ENCODE measurements at regions not wholly inside any gene's neighbourhood (a gene's known extent, or its start where the extent isn't known, plus 50 kb on each side); places are given as distances from the start of the nearest gene placed in this dataset.
"Not testable (repeated sequence)": the region's sequence is repeated elsewhere in the genome, so short reads cannot be mapped to it uniquely, and the experiment has no call there.

DNA sequence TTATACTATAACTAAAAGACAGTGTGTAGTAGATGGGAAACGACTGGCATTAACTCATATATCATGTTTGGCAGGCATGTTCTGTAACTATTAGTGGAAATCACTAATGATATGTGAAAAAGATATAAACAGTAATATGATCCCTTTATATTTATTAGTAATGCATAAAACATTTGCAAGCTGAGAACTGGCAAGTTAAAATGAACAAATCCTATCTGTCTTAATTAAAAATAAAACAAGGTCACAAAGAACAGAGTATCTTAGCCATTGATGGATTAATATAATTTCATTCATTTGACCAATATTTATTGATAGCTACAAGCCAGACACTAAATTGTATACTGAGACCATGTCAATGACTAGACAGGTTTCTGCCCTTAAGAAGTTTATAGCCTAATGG is 154.5 kb downstream of the CRPPA start:
- no peak for DNase-seq (ENCODE audit: low read depth in 2 of 2)

DNA sequence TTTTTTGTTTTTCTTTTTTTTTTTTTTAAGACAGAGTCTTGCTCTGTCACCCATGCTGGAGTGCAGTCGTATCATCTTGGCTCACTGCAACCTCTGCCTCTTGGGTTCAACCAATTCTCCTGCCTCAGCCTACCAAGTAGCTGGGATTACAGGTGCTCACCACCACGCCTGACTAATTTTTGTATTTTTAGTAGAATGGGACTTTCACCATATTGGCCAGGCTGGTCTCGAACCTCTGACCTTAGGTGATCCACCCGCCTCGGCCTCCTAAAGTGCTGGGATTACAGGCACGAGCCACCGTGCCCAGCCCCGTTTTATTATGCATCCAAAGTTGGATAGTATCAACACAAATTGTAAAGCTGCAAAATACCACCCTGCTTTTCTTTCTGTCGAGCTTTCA is 154.9 kb downstream of the CRPPA start:
- not testable (repeated sequence) for DNase-seq (ENCODE audit: low read depth in 2 of 2)

DNA sequence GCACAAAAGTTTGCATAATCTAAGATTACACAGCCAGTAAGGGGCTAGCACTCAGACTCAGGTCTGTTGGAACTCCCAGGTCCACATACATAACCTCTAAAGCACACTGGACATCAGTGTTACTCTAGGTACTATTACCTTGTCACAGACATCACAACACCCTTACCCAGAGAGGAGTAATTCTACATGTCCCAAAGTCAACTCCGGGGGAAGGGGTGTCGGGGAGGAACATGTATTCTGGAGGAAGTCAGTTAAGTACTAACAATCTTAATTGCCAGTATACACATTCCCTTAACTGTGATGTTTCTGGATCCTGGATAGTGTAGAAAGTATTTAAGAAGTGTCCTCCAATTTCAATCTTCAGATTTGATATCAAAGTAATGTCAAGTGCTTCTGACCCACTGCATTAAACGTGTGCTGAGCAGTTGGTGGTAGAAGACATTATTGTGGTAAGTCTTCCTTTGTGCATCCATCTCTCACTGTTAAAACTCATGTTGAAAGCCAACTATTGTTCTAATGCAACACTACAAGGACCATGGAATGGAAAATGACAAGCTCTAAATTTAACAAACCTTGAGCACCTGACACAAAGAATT is 155.4 kb downstream of the CRPPA start:
- DNase-seq (ENCODE audit: low read depth in 2 of 2) = no peak

DNA sequence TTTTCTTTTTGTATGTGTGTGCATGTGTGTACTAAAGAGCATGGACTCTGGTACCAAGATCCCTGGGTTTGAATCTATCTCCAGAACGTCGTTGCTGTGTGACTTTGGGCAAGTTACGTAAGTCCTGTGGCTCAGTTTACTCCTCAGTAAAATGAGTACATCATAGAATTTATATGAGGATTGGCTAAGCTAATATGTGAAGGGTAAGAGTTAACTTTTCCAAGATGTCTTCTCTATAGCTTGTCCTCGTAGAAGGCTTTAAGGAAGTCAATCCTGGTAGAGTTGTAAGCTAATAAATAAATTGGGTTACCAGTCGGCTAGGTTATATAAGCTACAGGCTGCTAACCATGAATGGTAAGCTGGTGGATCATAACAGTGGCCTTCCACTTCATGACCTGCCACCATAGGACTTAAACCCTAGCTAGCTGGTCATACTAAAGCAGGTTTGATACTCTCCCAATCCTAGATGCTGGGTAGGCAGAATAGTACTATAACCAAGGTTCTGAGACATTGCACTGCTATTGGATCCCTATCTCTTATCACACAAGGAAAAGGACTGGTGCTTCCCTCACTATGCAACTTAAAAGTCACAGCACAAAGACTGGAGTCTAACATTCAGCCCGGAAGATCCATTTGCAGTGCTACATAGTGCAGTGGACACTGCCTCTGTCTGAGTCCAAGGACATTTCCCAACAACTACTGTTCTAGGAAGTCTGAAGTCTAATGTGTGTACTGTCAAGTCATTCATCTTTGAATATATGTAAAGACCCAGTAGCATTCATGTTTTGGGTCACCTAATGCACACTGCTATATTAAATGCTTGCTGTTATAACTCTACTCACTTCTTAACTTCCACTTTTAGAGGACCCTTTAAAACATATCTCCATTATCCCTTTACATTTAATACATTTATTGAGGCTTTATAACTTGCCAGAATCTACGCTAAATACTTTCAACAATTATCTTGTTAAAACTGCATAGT is 156.2 kb downstream of the CRPPA start:
- DNase-seq (ENCODE audit: low read depth in 2 of 2) = no peak

DNA sequence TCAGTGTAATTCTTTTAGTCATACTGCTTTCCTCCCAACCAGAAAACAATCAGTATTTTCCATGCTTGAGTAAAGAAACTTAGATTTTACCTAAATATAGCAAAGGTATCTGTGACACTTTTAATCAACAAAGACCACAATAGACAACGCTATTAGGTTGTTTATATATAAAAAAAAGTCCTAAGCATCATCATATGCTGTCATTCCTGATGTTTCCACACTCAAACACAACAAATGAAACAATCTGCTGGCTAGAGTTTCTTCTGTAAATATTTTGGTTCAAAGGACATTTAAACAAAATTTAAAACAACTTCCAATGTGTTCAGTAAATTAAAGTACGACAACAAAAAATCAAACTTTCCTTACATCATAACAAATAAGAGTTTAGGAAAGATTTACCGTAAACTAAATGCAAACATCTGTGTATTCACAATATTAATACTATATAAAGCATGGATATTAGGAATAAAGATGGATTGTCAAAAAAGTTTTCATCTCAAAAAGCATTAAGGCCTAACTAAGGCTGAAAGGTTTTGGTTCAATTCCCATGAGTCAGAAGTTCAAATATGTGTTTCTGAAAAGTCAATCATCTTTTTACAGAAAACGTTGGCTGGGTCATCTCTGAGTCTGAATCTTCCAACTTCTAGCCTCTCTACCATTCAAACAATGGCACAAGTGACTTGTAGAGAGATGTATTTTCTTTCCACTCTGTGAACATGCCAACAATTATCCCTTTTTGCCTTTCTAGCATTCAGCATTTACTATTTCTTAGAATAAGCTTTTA is 157.1 kb downstream of the CRPPA start:
- no peak for DNase-seq (ENCODE audit: low read depth in 2 of 2)

DNA sequence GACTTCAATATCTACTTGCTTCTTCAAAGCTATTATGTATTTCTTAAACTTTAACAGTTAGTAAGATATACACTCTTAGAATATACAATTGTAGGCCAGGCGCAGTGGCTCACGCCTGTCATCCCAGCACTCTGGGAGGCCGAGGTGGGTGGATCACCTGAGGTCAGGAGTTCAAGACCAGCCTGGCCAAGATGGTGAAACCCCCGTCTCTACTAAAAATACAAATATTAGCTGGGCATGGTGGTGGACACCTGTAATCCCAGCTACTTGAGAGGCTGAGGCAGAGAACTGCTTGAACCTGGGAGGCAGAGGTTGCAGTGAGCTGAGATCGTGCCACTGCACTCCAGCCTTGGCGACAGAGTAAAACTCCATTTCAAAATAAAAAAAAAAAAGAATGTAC is 158.0 kb downstream of the CRPPA start:
- not testable (repeated sequence) for DNase-seq (ENCODE audit: low read depth in 2 of 2)

DNA sequence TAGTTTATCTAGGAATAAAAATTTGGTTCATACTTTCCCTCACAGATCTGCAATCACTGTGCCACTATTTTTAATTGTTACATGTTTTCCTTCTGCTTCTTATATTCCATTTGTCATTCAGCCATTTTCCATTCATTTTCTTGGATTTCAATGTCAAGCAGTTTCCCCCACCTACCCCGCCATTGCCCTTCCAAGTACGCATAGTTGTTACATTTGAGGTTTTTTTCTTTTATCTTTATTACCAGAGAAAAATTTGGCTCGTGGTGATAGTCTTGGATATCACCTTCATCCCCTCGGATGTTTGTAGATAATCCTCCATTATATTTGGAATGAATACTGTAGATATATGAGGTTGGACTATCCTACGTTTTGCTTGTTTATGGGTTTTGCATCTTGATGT is 159.7 kb downstream of the CRPPA start:
- DNase-seq (ENCODE audit: low read depth in 2 of 2) = no peak

DNA sequence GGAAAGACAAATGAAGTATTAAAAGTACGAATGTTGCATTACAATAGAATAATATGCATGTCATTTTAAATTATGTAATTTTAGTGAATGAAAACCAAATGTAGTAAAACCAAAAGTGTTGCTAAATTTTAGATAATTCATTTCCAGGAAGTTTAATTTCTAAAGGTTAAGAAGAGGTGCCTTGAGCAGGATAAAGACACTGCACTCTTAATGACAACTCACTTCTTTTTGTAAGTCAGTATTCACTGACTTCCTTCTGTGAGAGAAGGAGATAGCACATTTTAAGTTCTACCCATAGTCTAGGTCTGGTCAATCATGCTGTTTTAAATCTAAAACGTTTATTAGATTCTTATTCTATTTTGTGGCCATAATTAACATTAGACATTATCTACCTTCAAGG is 160.2 kb downstream of the CRPPA start:
- no peak for DNase-seq (ENCODE audit: low read depth in 2 of 2)

DNA sequence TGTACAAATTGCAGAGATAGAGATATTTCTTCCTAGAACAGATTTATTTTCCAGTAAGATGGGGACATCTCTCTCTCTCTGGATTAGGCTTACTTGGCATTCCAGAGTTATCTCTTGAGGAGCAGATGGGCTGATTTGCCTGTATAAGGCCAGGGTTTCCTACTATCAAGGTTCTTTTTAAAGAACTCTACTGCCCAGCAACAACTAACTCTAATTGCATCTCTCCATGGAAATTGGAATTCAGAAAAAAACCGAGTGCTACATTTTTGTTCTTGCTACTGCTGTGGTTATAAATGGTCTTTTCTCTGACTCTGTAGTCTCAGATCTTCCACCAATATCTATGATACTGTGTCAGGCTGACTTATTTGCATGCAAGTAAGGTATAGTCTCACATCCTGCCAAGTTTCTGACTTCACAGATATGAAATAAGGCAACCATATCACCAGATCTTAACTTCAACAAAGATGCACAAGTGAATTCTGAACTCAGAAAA is 161.1 kb downstream of the CRPPA start:
- no peak for DNase-seq (ENCODE audit: low read depth in 2 of 2)

DNA sequence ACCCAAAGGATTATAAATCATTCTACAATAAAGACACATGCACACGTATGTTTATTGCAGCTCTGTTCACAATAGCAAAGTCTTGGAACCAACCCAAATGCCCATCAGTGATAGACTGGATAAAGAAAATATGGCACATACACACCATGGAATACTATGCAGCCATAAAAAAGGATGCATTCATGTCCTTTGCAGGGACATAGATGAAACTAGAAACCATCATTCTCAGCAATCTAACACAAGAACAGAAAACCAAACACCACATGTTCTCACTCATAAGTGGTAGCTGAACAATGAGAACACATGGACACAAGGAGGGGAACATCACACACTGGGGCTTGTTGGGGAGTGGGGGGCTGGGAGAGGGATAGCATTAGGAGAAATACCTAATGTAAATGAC is 164.9 kb downstream of the CRPPA start:
- DNase-seq (ENCODE audit: low read depth in 2 of 2) = not testable (repeated sequence)

DNA sequence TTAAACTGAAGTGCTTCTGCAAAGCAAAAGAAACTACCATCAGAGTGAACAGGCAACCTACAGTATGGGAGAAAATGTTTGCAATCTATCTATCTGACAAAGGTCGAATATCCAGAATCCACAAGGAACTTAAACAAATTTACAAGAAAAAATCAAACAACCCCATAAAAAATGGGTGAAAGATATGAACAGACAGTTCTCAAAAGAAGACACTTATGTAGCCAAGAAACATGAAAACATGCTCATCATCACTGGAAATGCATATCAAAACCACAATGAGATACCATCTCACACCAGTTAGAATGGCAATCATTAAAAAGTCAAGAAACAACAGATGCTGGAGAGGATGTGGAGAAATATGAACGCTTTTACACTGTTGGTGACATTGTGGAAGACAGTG is 165.4 kb downstream of the CRPPA start:
- DNase-seq (ENCODE audit: low read depth in 2 of 2) = not testable (repeated sequence)

DNA sequence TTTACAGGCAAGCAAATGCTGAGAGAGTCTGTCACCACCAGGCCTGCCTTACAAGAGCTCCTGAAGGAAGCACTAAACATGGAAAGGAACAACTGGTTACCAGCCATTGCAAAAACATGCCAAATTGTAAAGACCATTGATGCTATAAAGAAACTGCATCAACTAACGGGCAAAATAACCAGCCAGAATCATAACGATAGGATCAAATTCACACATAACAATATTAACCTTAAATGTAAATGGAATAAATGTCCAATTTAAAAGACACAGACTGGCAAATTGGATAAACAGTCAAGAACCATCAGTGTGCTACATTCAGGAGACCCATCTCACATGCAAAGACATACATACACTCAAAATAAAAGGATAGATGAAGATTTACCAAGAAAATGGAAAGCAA is 170.7 kb downstream of the CRPPA start:
- DNase-seq (ENCODE audit: low read depth in 2 of 2) = not testable (repeated sequence)

DNA sequence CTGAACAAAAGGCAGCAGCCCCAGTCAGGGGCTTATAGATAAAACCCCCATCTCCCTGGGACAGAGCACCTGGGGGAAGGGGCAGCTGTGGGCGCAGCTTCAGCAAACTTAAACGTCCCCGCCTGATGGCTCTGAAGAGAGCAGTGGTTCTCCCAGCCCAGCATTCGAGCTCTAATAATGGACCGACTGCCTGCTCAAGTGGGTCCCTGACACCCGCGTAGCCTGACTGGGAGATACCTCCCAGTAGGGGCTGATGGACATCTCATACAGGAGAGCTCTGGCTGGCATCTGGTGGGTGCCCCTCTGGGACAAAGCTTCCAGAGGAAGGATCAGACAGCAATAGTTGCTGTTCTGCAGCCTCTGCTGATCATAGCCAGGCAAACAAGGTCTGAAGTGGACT is 172.1 kb downstream of the CRPPA start:
- DNase-seq (ENCODE audit: low read depth in 2 of 2) = not testable (repeated sequence)

DNA sequence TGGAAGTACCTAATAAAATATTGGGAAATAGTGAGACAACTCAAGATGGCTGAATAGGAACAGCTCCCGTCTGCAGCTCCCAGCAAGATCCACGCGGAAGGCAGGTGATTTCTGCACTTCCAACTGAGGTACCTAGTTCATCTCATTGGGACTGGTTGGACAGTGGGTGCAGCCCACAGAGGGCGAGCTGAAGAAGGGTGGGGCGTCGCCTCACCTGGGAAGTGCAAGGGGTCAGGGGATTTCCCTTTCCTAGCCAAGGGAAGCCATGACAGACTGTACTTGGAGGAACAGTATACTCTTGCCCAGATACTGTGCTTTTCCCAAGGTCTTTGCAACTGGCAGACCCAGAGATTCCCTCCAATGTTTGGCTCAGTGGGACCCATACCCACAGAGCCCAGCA is 172.8 kb downstream of the CRPPA start:
- DNase-seq (ENCODE audit: low read depth in 2 of 2) = not testable (repeated sequence)

DNA sequence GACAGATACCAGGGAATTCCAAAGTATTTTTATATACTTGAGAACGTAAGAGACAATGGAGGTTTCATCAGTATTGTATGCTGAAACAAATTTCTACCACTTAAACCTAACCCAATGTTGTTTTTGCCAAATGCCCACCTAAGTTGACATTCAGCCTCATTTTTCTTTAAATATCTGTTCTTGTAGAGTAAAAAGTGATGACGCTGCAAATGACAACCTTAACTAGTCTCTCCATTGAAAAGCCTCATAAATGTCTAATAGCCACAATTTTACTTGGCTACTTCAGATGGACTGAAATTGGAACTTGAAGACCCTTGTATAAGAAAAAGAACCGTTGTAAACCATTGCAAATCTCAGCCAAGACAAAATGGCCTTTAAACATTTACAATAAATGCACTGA is 176.9 kb downstream of the CRPPA start:
- DNase-seq (ENCODE audit: low read depth in 2 of 2) = no peak

DNA sequence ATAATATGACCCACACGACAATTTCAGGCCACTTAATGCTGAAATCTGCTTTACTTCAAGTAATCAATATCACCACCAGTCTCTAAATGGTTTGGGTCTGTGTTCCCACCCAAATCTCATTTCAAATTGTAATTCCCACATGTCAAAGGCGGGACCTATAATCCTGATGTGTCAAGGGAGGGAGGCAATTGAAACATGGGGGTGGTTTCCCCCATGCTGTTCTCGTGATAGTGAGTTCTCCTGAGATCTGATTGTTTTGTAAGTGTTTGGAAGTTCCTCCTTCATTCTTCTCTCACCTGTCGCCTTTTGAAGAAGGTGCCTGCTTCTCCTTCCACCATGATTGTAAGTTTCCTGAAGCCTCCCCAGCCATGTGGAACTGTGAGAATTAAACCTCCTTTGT is 178.4 kb downstream of the CRPPA start:
- DNase-seq (ENCODE audit: low read depth in 2 of 2) = no peak

DNA sequence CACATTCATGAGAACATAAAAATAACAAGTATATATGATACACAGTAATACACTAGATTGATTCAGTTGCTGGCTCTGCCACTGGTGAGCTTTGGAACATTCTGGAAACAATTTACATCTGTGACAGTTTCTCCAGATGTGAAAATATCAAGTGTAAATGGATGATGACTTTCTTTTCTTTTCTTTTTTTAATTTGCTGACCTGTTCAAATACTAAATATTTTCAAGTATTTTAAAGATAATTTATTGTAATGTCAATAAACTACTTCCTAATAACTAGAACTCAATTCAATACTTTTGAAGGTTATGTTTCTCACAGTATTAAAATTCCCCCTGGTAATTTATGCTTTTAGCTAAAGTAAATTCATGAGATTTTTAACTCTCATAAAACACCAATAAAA is 180.3 kb downstream of the CRPPA start:
- DNase-seq (ENCODE audit: low read depth in 2 of 2) = no peak

DNA sequence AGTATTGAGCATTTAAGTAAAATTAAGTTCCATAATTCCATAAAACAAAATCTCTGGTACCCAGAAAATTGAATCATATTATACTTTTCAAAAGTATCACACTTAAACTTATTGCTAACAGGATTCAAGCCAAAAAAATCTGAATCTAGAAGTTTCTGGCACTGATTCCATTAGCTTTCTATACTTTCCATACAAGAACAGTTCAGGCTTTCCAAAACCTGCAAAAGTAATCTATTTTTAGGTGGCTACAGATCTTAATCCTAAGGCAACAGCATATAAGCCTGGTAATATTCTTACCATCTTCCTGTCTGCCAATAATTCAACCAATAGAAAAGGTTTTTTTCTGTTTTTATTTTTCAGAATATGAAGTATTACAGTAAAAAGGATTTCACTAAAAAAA is 185.0 kb downstream of the CRPPA start:
- DNase-seq (ENCODE audit: low read depth in 2 of 2) = no peak

DNA sequence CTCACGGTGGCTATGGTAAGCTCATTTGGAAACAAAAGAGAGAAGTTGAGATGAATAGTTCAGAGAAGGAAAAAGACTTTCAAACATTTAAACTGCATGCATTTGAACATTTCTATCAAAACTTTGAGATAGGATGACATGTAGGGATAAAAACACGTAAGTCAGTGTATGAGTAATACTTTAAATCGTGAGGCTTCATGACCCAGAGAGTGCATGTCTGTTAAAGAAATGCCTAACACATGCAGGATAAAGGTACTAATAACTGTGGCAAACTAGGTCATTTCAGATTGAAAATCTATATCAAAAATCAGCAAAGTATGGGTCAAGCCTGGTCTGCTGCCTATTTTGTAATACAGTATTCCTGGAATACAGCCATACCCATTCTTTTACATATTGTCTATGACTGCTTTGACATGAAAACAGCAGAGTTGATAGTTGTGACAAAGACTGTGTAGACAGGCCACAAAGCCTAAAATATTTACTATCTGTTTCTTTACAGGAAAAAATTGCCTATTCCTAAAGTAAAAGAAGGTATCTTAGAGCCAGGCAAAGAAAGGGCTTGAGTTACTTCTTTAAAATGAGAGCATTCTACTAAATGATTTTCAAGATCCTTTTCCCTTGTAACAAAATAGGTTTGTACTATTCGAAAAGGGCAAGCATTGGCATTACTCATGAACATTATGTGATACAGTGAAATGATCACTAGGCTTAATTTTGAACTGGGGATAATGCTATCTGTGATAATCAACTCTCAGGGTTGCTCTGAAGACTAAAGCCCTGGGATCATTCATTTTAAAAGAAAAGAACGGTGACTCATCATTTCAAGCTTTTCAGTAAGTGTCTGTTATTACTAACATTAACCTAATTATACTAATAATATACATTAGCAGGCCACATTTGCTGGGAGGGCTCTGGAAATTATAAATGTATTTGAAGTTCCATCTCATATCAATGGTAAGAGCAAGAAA is 185.9 kb downstream of the CRPPA start:
- no peak for DNase-seq (ENCODE audit: low read depth in 2 of 2)

DNA sequence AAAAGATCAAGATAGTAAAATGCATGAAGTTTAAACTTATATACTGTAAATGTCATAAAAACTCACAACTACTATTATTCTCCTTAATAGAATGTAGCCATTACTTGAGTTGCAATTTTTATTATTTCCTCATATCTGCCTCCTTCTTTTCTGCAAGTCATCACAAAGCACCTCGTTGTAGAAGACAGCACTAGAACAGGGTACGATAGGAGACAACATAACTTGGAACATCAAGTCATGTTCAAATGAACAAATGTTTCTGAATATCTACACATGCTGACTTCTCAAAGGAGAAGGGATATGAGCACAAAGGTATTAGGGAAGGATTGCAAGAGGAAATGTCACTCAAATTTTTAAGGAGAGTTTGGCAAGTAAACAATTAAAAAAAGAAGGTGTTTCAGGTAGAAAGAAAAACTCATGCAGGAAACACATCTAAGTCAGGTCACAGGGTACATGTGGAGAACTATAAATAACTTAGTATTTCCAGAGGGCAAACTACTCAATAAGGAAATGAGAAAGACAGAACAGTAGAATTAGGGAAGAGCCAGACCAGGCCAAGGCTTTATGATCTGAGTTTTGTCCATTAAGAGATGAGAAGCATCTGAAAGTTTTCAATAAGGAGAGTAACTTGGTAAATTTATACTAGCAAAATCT is 186.7 kb downstream of the CRPPA start:
- DNase-seq (ENCODE audit: low read depth in 2 of 2) = no peak

DNA sequence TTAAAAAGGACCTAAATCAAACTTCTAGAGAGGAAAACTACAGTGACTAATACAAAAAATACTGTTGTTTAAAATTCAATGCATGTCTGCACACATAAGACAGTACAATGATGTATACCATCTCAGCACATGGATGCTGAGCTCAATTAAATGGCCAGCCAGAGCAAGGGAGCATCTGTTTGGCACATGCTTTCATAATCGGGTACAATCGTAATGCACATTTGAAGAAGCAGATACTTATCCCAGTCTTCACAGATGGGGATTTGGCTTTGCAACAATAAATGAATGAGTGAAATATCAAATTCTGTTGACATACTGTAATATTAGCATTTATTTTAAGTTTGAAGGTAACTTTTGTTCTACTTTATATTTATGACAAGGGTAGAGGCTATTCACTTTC is 187.8 kb downstream of the CRPPA start:
- no peak for DNase-seq (ENCODE audit: low read depth in 2 of 2)

Measured in fibroblast of skin of left biceps (primary cell).